Activated naive CD4-positive, alpha-beta T cell treated with anti-CD3 and anti-CD28 coated beads, Interleukin-2, amount 10 ng/mL, durations not matched to agents 7 days and 5 days (primary cell): ENCODE measurements at regions not wholly inside any gene's neighbourhood (a gene's known extent, or its start where the extent isn't known, plus 50 kb on each side); places are given as distances from the start of the nearest gene placed in this dataset.

Source experiments
- CTCF ChIA-PET: fragments of 350-600 bp; sonication (Branson Sonifier 250); formaldehyde crosslinking; loops from one replicate; lab custom pipeline; 2021; ENCODE audit warnings: antibody characterized with exemption; lab: Charles Lee
- DNase-seq: peaks from one replicate; pipeline ENCODE4 v3.0.0-alpha.2; 2020
- H3K27ac Mint-ChIP-seq: one replicate; pipeline ENCODE4 v1.8.0; 2021; ENCODE audit warnings: mild to moderate bottlenecking, moderate library complexity, mixed read lengths
- H3K27me3 Mint-ChIP-seq: one replicate; pipeline ENCODE4 v1.8.0; 2021; ENCODE audit warnings: mild to moderate bottlenecking, mixed read lengths
- H3K36me3 Mint-ChIP-seq: one replicate; pipeline ENCODE4 v1.8.0; 2021; ENCODE audit warnings: mixed read lengths
- H3K4me1 Mint-ChIP-seq: one replicate; pipeline ENCODE4 v1.8.0; 2021; ENCODE audit warnings: mixed read lengths
- H3K4me3 Mint-ChIP-seq: one replicate; pipeline ENCODE4 v1.8.0; 2021; ENCODE audit warnings: mild to moderate bottlenecking, moderate library complexity, mixed read lengths
- H3K9me3 Mint-ChIP-seq: one replicate; pipeline ENCODE4 v1.8.0; 2021; ENCODE audit warnings: mixed read lengths

- H3K4me3 Mint-ChIP-seq: no peak overlapping the region
- H3K9me3 Mint-ChIP-seq: no peaks in the 10 kb centered on the region
- no peaks in the 10 kb centered on the region for H3K36me3 Mint-ChIP-seq
- no peak for DNase-seq
- CTCF ChIA-PET: no interaction called here
- H3K4me1 Mint-ChIP-seq: peaks cover 12% of the 10 kb centered on the region
- no peak overlapping the region for H3K27ac Mint-ChIP-seq
- H3K27me3 Mint-ChIP-seq: peaks cover 16% of the 10 kb centered on the region
These were observed 90.3 kb downstream of the SNX5 start for GRCh38 chr20:17878069-17878911.

- Mint-ChIP-seq H3K4me3 (no peak overlapping the region), H3K4me1 (peaks cover 23% of the 10 kb centered on the region), H3K27me3 (peaks cover 26% of the 10 kb centered on the region), H3K27ac (no peak overlapping the region), H3K36me3 (peaks cover 2% of the 10 kb centered on the region), H3K9me3 (peaks cover 2% of the 10 kb centered on the region)
- CTCF ChIA-PET: no interaction called here
- no peak for DNase-seq
These were observed 92.6 kb downstream of the SNX5 start for GRCh38 chr20:17875981-17876385.

- peaks cover 26% of the 10 kb centered on the region for H3K27me3 Mint-ChIP-seq
- CTCF ChIA-PET: no interaction called here
- no peak overlapping the region for H3K27ac Mint-ChIP-seq
- H3K36me3 Mint-ChIP-seq: peaks cover 2% of the 10 kb centered on the region
- DNase-seq: no peak
- H3K9me3 Mint-ChIP-seq: peaks cover 2% of the 10 kb centered on the region
- peaks cover 23% of the 10 kb centered on the region for H3K4me1 Mint-ChIP-seq
- no peak overlapping the region for H3K4me3 Mint-ChIP-seq
These were observed 93.3 kb downstream of the SNX5 start for GRCh38 chr20:17875106-17875980.

- Mint-ChIP-seq H3K27me3 (peaks cover 33% of the 10 kb centered on the region), H3K27ac (peak overlapping the region; percentile 31), H3K9me3 (peaks cover 2% of the 10 kb centered on the region), H3K36me3 (peaks cover 2% of the 10 kb centered on the region), H3K4me1 (peaks cover 23% of the 10 kb centered on the region), H3K4me3 (no peak overlapping the region)
- CTCF ChIA-PET: interaction anchor here (1.1 kb wide), 1 partner anchor 11 kb away, joined by 3 read pairs; no protein-coding TSS in a partner anchor
- DNase-seq: no peak
These were observed 94.1 kb downstream of the SNX5 start for GRCh38 chr20:17874271-17875105.

- H3K4me1 Mint-ChIP-seq: peaks cover 17% of the 10 kb centered on the region
- DNase-seq: no peak
- H3K4me3 Mint-ChIP-seq: no peak overlapping the region
- no peak overlapping the region for H3K27ac Mint-ChIP-seq
- peaks cover 40% of the 10 kb centered on the region for H3K27me3 Mint-ChIP-seq
- CTCF ChIA-PET: interaction anchor here (1.1 kb wide), 1 partner anchor 11 kb away, joined by 3 read pairs; no protein-coding TSS in a partner anchor
- H3K36me3 Mint-ChIP-seq: peaks cover 2% of the 10 kb centered on the region
- H3K9me3 Mint-ChIP-seq: peaks cover 2% of the 10 kb centered on the region
These were observed 95.0 kb downstream of the SNX5 start for GRCh38 chr20:17873410-17874270.

GRCh38 chr20:17872959-17873358, 95.6 kb downstream of the SNX5 start:
- Mint-ChIP-seq H3K27me3 (peaks cover 42% of the 10 kb centered on the region), H3K4me3 (no peak overlapping the region), H3K27ac (no peak overlapping the region), H3K36me3 (peaks cover 2% of the 10 kb centered on the region), H3K9me3 (peaks cover 2% of the 10 kb centered on the region), H3K4me1 (peaks cover 11% of the 10 kb centered on the region)
- CTCF ChIA-PET: no interaction called here
- no peak for DNase-seq

GRCh38 chr20:17872434-17872833, 96.2 kb downstream of the SNX5 start:
- Mint-ChIP-seq H3K27me3 (peaks cover 44% of the 10 kb centered on the region), H3K9me3 (peaks cover 2% of the 10 kb centered on the region), H3K4me1 (peaks cover 11% of the 10 kb centered on the region), H3K27ac (no peak overlapping the region), H3K4me3 (no peak overlapping the region), H3K36me3 (peaks cover 2% of the 10 kb centered on the region)
- DNase-seq: no peak
- CTCF ChIA-PET: no interaction called here

- no peak for DNase-seq
- peaks cover 11% of the 10 kb centered on the region for H3K4me1 Mint-ChIP-seq
- no peak overlapping the region for H3K4me3 Mint-ChIP-seq
- CTCF ChIA-PET: interaction anchor here (0.7 to 0.8 kb wide), 2 partner anchors 67 to 75 kb away, joined by 3 to 5 read pairs; no protein-coding TSS in a partner anchor
- H3K36me3 Mint-ChIP-seq: peaks cover 2% of the 10 kb centered on the region
- H3K27me3 Mint-ChIP-seq: peaks cover 48% of the 10 kb centered on the region
- no peak overlapping the region for H3K27ac Mint-ChIP-seq
- H3K9me3 Mint-ChIP-seq: peaks cover 2% of the 10 kb centered on the region
These were observed 96.7 kb downstream of the SNX5 start for GRCh38 chr20:17871886-17872285.

- Mint-ChIP-seq H3K27ac (no peak overlapping the region), H3K9me3 (peaks cover 2% of the 10 kb centered on the region), H3K4me1 (peaks cover 11% of the 10 kb centered on the region), H3K36me3 (peaks cover 2% of the 10 kb centered on the region), H3K4me3 (no peak overlapping the region), H3K27me3 (peaks cover 49% of the 10 kb centered on the region)
- CTCF ChIA-PET: interaction anchor here (0.7 to 0.8 kb wide), 2 partner anchors 68 to 76 kb away, joined by 3 to 5 read pairs; no protein-coding TSS in a partner anchor
- DNase-seq: no peak
These were observed 97.4 kb downstream of the SNX5 start for GRCh38 chr20:17871181-17871580.

GRCh38 chr20:17870086-17870740, 98.4 kb downstream of the SNX5 start:
- peaks cover 11% of the 10 kb centered on the region for H3K4me1 Mint-ChIP-seq
- CTCF ChIA-PET: no interaction called here
- peaks cover 2% of the 10 kb centered on the region for H3K36me3 Mint-ChIP-seq
- H3K4me3 Mint-ChIP-seq: no peak overlapping the region
- H3K27me3 Mint-ChIP-seq: peaks cover 51% of the 10 kb centered on the region
- no peak overlapping the region for H3K27ac Mint-ChIP-seq
- peaks cover 2% of the 10 kb centered on the region for H3K9me3 Mint-ChIP-seq
- no peak for DNase-seq

GRCh38 chr20:17869295-17869994, 99.1 kb downstream of the SNX5 start:
- peaks cover 2% of the 10 kb centered on the region for H3K36me3 Mint-ChIP-seq
- no peak for DNase-seq
- CTCF ChIA-PET: interaction anchor here (0.8 kb wide), 1 partner anchor 27 kb away, joined by 3 read pairs; no protein-coding TSS in a partner anchor

GRCh38 chr20:17868700-17869231, 99.8 kb downstream of the SNX5 start:
- Mint-ChIP-seq H3K27me3 (peaks cover 53% of the 10 kb centered on the region), H3K9me3 (peaks cover 2% of the 10 kb centered on the region), H3K27ac (no peak overlapping the region), H3K4me3 (no peak overlapping the region), H3K36me3 (peaks cover 2% of the 10 kb centered on the region), H3K4me1 (peaks cover 11% of the 10 kb centered on the region)
- DNase-seq: no peak
- CTCF ChIA-PET: interaction anchor here (0.8 kb wide), 1 partner anchor 27 kb away, joined by 3 read pairs; no protein-coding TSS in a partner anchor

More at GRCh38 chr20:17869295-17869994, 99.1 kb downstream of the SNX5 start:
- H3K4me1 Mint-ChIP-seq: peaks cover 11% of the 10 kb centered on the region
- peaks cover 53% of the 10 kb centered on the region for H3K27me3 Mint-ChIP-seq
- peaks cover 2% of the 10 kb centered on the region for H3K9me3 Mint-ChIP-seq
- H3K4me3 Mint-ChIP-seq: no peak overlapping the region
- no peak overlapping the region for H3K27ac Mint-ChIP-seq
